ENCODE measurements at regions not wholly inside any gene's neighbourhood (a gene's known extent, or its start where the extent isn't known, plus 50 kb on each side); places are given as distances from the start of the nearest gene placed in this dataset.

GRCh38 chr14:47778631-47779030, 103.2 kb upstream of the MDGA2 start:
- no peak for TF ChIP-seq CTCF (conservative IDR thresholded peaks at IDR 0.05)
- TF ChIP-seq EZH2 (IDR thresholded peaks at IDR 0.05; ENCODE audit: low read depth): no peak

Data from PC-9 (cell line).